Heart left ventricle (tissue), 16 donors: ENCODE measurements at regions not wholly inside any gene's neighbourhood (a gene's known extent, or its start where the extent isn't known, plus 50 kb on each side); places are given as distances from the start of the nearest gene placed in this dataset.

Experiments used
- ATAC-seq, 4 donors: fragments of 200-7000 bp; cut with Tn5 transposase; one replicate each; pipeline ENCODE4 v1.9.1; 2020 to 2022; ENCODE audit warnings: moderate library complexity in 4 of 4, mild to moderate bottlenecking in 3 of 4, moderate number of reproducible peaks in 1 of 4
- DNase-seq, 5 donors: peaks; one replicate each; pipeline ENCODE4 v3.0.0-alpha.2; 2020
- H3K27ac ChIP-seq, 12 donors: fragments of 200-600 bp; sonication (generic) in 4 of 12; one replicate each; pipeline versions ENCODE4 v1.5.0 to v1.8.0; 2016 to 2022; ENCODE audit warnings: mild to moderate bottlenecking in 2 of 12
- H3K27me3 ChIP-seq, 9 donors: fragments of 200-600 bp; sonication (generic) in 2 of 9; one replicate each; pipeline versions ENCODE4 v1.5.1 to v1.8.0; 2016 to 2022; ENCODE audit warnings: mild to moderate bottlenecking in 3 of 9
- H3K36me3 ChIP-seq, 9 donors: fragments of 200-600 bp; sonication (generic) in 2 of 9; one replicate each; pipeline versions ENCODE4 v1.5.0 to v1.8.0; 2018 to 2022; ENCODE audit warnings: mild to moderate bottlenecking in 2 of 9
- H3K4me1 ChIP-seq, 12 donors: fragments of 200-600 bp; sonication (generic) in 4 of 12; one replicate each; pipeline versions ENCODE4 v1.5.0 to v1.8.0; 2016 to 2022; ENCODE audit warnings: mild to moderate bottlenecking in 3 of 12
- H3K4me3 ChIP-seq, 12 donors: fragments of 200-600 bp; sonication (generic) in 4 of 12; one replicate each; pipeline versions ENCODE4 v1.5.0 to v1.8.0; 2017 to 2022; ENCODE audit warnings: mild to moderate bottlenecking in 9 of 12, moderate library complexity in 4 of 12
- H3K9me3 ChIP-seq, 12 donors: fragments of 200-600 bp; sonication (generic) in 4 of 12; one replicate each; pipeline versions ENCODE4 v1.5.0 to v1.8.0; 2016 to 2022; ENCODE audit warnings: mild to moderate bottlenecking in 1 of 12
- CTCF ChIP-seq, 12 donors: fragments of 200-600 bp; sonication (generic) in 4 of 12; IDR thresholded peaks; one replicate each; pipeline versions ENCODE4 v1.5.0 to v1.8.0; 2018 to 2022; ENCODE audit warnings: antibody characterized with exemption in 12 of 12, mild to moderate bottlenecking in 5 of 12
- POLR2A ChIP-seq, 2 donors: fragments of 450-650 bp; IDR thresholded peaks; one replicate each; pipeline ENCODE4 v1.6.1; 2017; ENCODE audit warnings: antibody characterized with exemption in 2 of 2, mild to moderate bottlenecking in 2 of 2, moderate library complexity in 2 of 2
- WGBS, 4 donors: extraction: QIAGEN DNeasy Blood & Tissue Kit in 2 of 4; methylation state at CpG; one replicate each; pipeline versions ENCODE4 v1.1.5 to v1.1.7; 2013 to 2018; 5-methylcytosine and 5-hydroxymethylcytosine counted together
- intact Hi-C, 10 donors: fragments of 100-400 bp; cut with DNase I; formaldehyde crosslinking; loops; one replicate each; pipeline versions ENCODE4 v1.11.1 to v1.14.2; 2022
- donor health status: ischemic (EF 13 %, LVEDD 7.1; RV severe dilation, severe dysfunction).
- donor health status: healthy with polysubstance abuse.
- donor health status: DM: no; HTN: yes; CAD: no.
- donor health status: DM: no; HTN: no; CAD: no.
- donor health status: ischemic (EF 25% LVEDD 6.9; RV normal size, moderate dysfunction).
- donor health status: ischemic (EF 25% LVEDD 5.7; RV mildly dilated, moderate dysfunction).
- donor health status: healthy.
- donor health status: DM: yes; HTN: yes; CAD: no.
- donor health status: ischemic (EF 35%, LVEDD 5.7; RV mildly dilated, moderate dysfunction).
- donor health status: nonischemic (EF 11% LVEDD 7.7; RV severe dilation, severe dysfunction).
- donor health status: DM: yes; HTN: yes; CAD: no.
- donor health status: PGD.
- donor health status: ischemic (EF 29% LVEDD 5.4; RV normal size, mild dysfunction).
- donor health status: nonischemic (EF 23%, LVEDD 6.1; RV moderate dilation, normal function).

GRCh38 chr10:121683366-121683765 lies 85.1 kb upstream of the FGFR2 start:
- no peak overlapping the region for H3K27ac ChIP-seq
- no peaks in the 10 kb centered on the region for H3K36me3 ChIP-seq
- intact Hi-C loops, result no loop called here
- no peak overlapping the region for H3K4me3 ChIP-seq
- no peaks in the 10 kb centered on the region for H3K4me1 ChIP-seq
- no peak for ATAC-seq
- no peak for TF ChIP-seq POLR2A (IDR thresholded peaks at IDR 0.05)
- TF ChIP-seq CTCF (IDR thresholded peaks at IDR 0.05), result no peak
- 85 to 95% (median 86%) methylated on average over 5 of the region's 5 CpGs for WGBS, 4 donors
- H3K27me3 ChIP-seq, result peaks cover 0 to 23% (median 0%) of the 10 kb centered on the region in 9 donors
- DNase-seq, result no peak
- H3K9me3 ChIP-seq, result peaks cover 0 to 8% (median 0%) of the 10 kb centered on the region in 12 donors

- Histone ChIP-seq H3K27me3 (peaks cover 0 to 18% (median 0%) of the 10 kb centered on the region in 9 donors), H3K4me1 (no peaks in the 10 kb centered on the region), H3K4me3 (peak overlapping the region in 2 of 12 donors; percentile 6 to 12), H3K27ac (peak overlapping the region in 2 of 12 donors; percentile 39 to 42), H3K9me3 (peaks cover 0 to 15% (median 0%) of the 10 kb centered on the region in 12 donors), H3K36me3 (no peaks in the 10 kb centered on the region)
- ATAC-seq, result peak in 1 of 4 donors; percentile 59
- DNase-seq, result peak in 1 of 5 donors; percentile 14
- 74 to 78% (median 75%) methylated on average over 24 of the region's 24 CpGs for WGBS, 4 donors
- intact Hi-C loops, result no loop called here
- TF ChIP-seq CTCF (IDR thresholded peaks at IDR 0.05) (no peak), POLR2A (IDR thresholded peaks at IDR 0.05) (no peak)
Measured at GRCh38 chr10:121681997-121682687, 83.9 kb upstream of the FGFR2 start.

- Histone ChIP-seq H3K27ac (peak overlapping the region in 1 of 12 donors; percentile 30), H3K4me3 (no peak overlapping the region), H3K4me1 (no peaks in the 10 kb centered on the region), H3K9me3 (peaks cover 0 to 15% (median 0%) of the 10 kb centered on the region in 12 donors), H3K27me3 (peaks cover 0 to 15% (median 0%) of the 10 kb centered on the region in 9 donors), H3K36me3 (no peaks in the 10 kb centered on the region)
- ATAC-seq, result no peak
- no peak for DNase-seq
- TF ChIP-seq CTCF (IDR thresholded peaks at IDR 0.05), result no peak
- TF ChIP-seq POLR2A (IDR thresholded peaks at IDR 0.05), result no peak
- 47 to 49% (median 48%) methylated on average over 8 to 9 of the region's 9 CpGs for WGBS, 4 donors
- intact Hi-C loops, result no loop called here
Measured at GRCh38 chr10:121680879-121681655, 82.8 kb upstream of the FGFR2 start.

- intact Hi-C loops, result no loop called here
- Histone ChIP-seq H3K36me3 (no peaks in the 10 kb centered on the region), H3K27ac (no peak overlapping the region), H3K27me3 (peaks cover 0 to 9% (median 0%) of the 10 kb centered on the region in 9 donors), H3K9me3 (peaks cover 0 to 15% (median 0%) of the 10 kb centered on the region in 12 donors), H3K4me1 (no peaks in the 10 kb centered on the region), H3K4me3 (no peak overlapping the region)
- ATAC-seq (no peak), DNase-seq (no peak)
- TF ChIP-seq CTCF (IDR thresholded peaks at IDR 0.05) (no peak), POLR2A (IDR thresholded peaks at IDR 0.05) (no peak)
- 75 to 87% (median 83%) methylated on average over 4 of the region's 4 CpGs for WGBS, 4 donors
Measured at GRCh38 chr10:121679916-121680315, 81.7 kb upstream of the FGFR2 start.
